Stimulated activated CD4-positive, alpha-beta T cell treated with anti-CD3 and anti-CD28 coated beads, Interleukin-1b, Interleukin-23, amount 100 ng/mL, for 1 hour (primary cell): ENCODE measurements at regions not wholly inside any gene's neighbourhood (a gene's known extent, or its start where the extent isn't known, plus 50 kb on each side); places are given as distances from the start of the nearest gene placed in this dataset.

Source experiments
- DNase-seq, 2 donors: peaks; one replicate each; pipeline ENCODE4 v3.0.0-alpha.2; 2020; ENCODE audit warnings: low read depth in 2 of 2

DNA sequence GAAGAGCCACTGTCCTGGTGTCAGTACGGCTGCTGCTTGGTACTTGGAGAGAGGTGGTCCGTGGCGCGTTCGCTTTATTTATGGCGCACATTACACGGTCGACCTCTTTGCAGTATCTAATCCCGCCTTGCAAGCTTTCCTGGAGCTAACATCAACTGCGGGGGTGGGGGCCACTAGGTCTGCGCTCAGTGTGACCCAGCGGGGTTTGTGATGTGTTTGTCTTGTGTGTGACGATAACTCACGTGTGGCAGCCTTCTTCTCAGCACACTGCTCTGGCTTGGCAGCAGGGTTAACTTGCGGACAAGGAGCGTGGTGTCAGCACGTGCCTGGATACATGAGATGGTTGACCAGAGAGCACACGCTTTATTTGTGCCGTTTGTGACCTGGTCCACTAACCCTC, 122.2 kb upstream of the RTL1 start:
- no peak for DNase-seq

- no peak for DNase-seq
These were observed 122.8 kb upstream of the RTL1 start for GRCh38 chr14:101026341-101026740.

DNA sequence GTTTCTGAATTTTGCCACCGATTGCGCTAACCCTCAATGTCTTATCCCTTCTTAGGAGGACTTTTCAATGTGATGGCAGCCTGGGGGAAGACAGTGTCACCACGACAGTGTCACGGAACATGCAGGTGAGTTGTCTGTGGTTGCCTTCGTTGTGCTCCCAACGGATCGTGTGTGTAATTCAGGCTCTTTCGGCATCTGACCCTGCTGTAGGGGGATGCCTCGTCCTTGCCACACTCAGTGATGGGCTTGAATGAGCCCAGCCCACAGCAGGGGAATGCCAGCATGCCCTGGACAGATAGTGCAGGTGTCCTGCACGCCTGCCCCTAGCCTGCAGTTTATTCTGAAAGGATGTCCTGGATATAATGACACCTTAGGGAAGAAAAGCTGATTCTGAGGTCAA, 123.8 kb upstream of the RTL1 start:
- no peak for DNase-seq

DNA sequence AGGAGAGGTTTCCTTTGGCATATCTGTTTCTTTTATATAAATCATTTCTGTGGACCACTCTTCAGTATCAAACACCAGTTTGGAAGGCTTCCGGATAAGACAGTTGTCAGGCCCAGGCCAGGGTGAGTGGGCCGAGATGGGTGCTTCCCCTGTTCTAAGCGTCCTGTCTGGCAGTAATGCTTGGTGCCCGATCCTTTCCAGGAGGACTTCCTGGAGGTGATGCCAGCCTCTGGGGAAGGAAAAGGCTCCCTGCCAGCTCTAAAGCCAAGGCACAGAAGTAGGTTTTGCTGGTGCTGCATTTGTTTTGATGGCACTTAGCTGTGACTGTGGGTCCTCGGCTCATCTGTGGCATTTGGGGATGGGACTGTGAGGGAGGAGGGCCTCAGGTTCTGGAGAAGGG, 124.4 kb upstream of the RTL1 start:
- DNase-seq = no peak

DNA sequence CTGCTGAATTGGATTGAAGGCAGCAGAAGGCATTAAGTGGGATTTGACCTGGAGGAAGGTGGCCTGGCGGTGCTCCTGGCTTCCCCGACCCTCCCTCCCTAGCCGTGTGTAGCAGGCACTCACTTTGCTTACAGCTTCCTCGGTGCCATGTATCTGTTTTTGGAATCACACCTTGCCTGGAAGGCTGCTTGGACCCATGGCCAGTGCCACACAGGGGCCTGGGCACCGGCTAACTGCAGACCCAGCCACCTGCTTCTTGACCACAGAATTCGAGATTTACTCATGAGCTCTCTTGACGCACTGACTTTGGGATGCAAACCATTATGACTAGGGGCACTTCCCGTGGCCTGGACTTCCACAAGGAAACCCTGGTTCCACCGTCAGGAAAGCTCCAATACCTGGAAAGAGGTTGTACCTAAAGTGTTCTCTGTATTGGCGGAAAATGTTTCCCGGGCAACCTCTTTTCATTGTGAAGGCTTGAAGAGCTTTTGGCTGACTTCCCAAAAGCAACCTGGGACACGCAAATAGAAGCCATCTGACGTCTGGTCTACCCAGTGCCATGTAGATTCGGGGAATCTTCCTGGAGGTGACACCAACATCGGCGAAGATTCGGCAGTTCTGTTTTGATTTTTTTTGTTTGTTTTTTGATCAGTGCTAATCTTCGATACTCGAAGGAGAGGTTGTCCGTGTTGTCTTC, 125.6 kb upstream of the RTL1 start:
- no peak for DNase-seq

GRCh38 chr14:101029668-101030290, 126.3 kb upstream of the RTL1 start:
- no peak for DNase-seq

- no peak for DNase-seq
These were observed 127.1 kb upstream of the RTL1 start for GRCh38 chr14:101030586-101030985.

DNA sequence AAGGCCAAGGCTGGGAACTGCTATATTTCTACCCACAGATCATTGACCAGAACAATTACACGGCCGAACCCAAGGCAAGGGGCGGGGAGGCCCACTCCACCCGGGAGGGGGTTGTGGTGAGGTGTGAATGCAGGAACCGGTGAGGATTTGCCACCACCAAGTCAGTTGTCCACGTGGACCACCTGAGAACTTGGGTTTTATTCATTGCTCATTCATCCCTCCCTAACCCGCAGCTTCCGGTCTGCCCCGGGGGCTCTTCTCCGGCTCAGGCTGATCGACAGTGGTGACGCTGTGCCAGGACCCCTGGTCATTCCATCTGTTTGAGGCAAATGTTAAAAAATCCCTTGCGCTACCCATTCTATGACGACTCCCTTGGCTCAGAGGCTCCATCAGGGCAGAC, 127.7 kb upstream of the RTL1 start:
- no peak for DNase-seq

DNA sequence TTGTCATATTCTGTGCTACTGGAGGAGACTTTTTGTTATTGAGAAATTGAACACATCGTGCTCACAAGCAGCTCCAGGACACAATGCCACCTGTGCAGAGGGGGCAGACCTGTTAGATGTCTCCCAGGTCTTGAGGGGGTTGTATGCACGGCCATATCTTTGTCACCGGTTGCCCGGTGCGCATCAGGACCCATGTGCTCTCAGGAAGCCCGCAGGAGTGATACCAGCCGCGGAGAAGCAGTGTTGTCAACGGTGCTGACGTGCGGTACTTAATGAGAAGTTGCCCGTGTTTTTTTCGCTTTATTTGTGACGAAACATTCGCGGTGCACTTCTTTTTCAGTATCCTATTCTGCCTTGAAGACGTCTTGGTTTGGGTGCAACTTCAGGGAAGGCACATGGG, 128.2 kb upstream of the RTL1 start:
- DNase-seq = no peak

DNA sequence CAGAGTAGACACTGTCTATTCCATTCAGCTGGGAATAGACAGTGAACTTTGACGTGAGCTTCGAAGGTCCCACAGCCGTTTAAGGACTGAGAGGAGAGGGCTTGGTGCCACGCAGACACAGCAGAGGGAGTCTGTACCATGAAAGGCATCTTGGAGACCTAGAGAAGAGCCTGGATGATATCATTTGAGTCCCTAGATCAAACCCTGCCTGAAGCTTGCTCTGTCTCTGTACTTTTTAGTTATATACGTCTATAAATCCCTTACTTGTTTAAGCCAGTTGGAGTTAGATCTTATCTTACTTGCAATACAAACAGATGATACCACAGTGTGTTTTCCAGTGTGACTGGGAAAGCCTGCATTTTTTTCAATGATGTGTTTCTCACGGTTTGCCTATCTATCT, 128.9 kb upstream of the RTL1 start:
- DNase-seq = no peak

DNA sequence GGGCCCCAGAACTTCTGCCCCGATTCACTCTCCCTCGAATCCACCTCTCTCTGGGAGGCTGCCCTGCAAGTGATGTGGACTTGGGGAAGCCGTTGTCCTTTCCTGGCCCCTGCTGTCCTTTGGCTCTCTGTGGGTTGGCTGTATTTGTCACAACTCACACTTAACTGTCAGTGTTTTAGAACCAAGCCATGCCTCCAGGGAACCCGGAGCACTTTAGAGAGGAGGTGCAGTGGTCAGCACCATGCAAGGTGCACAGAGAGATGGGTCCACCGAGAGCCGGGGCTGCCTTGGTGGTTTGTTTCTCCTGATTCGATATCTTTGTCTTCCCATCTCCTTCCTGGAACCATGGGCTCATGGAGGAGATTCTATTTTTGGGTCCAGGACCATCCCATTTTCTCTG, 129.5 kb upstream of the RTL1 start:
- no peak for DNase-seq

GRCh38 chr14:101033446-101034165, 130.1 kb upstream of the RTL1 start:
- DNase-seq = no peak

DNA sequence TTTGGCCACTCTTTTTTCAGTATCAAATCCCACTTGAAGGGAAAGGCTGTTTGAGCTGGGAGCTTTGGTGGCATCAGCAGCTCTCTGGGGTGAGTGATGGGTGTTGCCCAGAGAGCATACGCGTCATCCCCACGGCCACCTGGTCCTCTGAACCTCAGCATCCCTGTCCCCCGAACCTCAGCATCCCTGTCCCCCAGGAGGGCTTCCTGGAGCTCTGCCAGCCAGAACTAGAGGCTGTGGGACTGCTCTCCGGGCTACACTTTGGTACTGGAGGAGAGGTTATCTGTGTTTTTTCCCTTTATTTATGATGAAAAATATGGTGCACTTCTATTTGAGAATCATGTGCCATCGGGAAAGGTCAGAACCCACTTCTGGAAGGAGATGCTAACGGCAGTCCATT, 131.5 kb upstream of the RTL1 start:
- no peak for DNase-seq

DNA sequence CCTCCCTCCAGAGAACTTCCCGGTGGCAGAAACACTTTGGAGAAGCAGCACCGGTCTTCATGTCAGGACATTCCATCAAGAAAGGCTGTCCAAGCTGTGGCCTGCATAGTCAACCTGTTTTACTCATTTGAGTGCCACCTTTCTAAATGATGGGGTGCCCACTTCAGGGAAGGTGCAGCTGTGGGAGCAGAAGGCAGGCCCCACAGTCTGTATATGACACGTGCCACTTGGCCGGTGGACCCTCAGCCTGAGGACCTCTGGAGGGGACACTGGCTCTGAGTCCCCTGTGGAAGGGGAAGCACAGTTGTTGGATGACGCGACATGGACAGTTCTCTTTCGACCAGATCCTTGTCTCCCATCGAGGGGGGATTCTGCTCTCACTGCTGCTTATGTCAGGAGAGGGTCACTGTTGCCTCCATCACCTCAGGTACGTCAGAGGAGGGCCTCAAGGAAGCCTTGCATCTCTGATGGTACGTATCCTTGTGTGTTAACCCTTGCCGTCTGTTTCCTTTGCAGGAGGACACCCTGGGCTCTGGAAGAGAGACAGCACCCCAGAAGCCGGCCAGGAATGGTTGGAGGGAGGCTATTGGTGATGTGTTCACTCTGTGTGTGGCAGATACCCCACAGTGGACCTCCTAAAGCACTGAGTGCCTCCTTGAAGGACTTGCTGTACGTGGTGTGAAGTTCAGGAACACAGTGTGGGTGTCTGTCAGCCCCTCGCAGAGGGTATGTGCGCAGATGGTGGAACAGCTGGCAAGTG, 132.1 kb upstream of the RTL1 start:
- DNase-seq = no peak

DNA sequence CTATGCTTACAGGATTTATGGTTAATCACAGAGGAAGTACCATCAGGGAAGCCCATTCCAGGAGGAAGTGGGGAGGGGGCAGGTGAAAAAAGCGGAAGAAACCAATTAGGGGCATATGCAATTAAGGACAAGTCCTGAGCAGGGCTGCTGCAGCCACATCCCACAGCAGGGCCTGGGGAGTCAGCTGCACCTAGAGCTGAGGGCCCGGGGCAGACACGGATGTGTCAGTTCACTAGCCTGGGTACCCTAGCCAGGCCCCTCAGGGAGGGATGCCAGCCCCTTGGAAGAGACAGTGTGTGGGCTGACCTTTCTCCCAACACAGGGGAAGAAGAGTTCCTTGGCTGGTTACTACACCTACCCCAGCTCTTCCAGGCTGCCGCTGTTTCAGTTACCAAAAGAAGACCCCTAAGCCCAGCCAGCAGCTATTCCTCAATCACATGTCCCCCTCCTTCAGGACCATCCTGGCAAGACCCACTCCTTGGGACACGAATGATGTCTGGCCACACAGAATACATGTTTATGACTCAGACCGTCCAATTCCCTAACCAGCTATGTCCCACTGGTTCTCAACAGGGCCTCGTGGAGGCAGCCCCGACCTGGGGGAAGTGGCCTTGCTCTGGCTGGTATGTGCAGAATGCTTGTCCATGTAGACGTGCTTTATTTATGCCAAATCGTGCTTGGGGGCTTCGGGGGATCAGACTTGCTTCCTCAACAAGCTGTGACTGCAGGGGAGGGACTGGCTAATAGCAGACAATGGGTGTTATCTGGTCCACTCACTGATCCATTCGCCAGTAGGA, 133.7 kb upstream of the RTL1 start:
- no peak for DNase-seq

DNA sequence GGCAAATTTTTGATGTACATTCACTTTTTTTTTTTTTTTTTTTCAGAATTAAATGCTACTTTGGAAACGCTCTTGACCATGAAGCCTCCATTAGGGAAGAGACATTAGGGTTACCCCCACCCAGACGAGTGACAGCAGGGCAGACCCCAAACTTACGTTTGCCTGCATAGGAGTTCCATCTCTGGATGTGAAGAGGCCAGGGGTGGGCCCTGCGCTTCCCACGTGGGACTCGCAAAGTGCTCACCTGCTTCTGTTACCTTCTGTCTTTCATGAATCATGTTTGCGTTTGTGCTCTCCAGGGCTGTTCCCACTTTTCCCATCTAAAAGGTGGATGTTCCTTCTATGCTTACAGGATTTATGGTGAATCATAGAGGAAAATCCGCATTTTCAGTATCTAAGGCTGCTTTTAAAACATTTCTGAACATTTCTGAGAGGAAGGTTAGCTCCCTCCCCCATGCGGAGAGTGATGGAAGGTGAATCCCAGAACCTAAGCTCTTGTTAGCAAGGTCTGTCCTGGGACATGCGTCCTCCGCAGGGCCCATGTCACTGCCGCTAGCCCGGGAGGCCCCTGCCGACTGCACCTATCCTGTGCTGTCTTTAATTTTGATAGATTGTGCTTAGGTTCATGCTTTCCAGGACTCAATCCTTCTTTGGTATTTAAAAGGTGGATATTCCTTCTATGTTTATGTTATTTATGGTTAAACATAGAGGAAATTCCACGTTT, 135.7 kb upstream of the RTL1 start:
- DNase-seq = no peak

- no peak for DNase-seq
These were observed 136.2 kb upstream of the RTL1 start for GRCh38 chr14:101039755-101040138.

- DNase-seq = no peak
These were observed 137.3 kb upstream of the RTL1 start for GRCh38 chr14:101040538-101041442.

DNA sequence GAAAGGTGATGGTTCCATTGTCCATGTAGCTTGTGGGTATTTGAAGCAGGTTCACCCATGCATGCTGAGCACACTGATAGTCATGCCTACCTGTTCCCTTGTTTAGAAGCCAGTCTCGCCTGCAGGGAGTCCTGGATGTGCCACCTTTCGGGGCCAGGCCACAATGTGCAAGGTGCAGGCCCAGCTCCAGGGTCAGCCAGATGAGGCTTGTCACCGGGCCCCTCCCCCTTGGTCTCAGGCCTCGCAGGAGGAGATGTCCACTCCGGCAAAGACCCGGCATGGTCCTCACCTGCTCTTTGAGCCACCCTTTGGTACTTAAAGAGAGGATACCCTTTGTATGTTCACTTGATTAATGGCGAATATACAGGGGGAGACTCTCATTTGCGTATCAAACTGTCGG, 140.4 kb upstream of the RTL1 start:
- no peak for DNase-seq

GRCh38 chr14:101044741-101045140, 141.2 kb upstream of the RTL1 start:
- no peak for DNase-seq
